HEK293 (cell line): ENCODE measurements at regions not wholly inside any gene's neighbourhood (a gene's known extent, or its start where the extent isn't known, plus 50 kb on each side); places are given as distances from the start of the nearest gene placed in this dataset.
A peak's percentile ranks its signal among the peaks of the same experiment; 100 is the strongest.

Experiments
- BCL11A ChIP-seq: fragments of 450-650 bp; formaldehyde crosslinking; IDR thresholded peaks from 2 replicates; pipeline ENCODE4 v1.5.1; 2016; ENCODE audit warnings: low read depth, missing biosample characterization, missing genetic modification characterization
- SCRT2 ChIP-seq: fragments of 450-650 bp; formaldehyde crosslinking; IDR thresholded peaks from 2 replicates; pipeline ENCODE4 v1.5.1; 2016; ENCODE audit warnings: missing biosample characterization, missing genetic modification characterization
- ZBTB21 ChIP-seq: fragments of 450-650 bp; formaldehyde crosslinking; IDR thresholded peaks from 2 replicates; pipeline ENCODE4 v1.5.1; 2017; ENCODE audit warnings: missing biosample characterization, missing genetic modification characterization
- ZEB2 ChIP-seq: fragments of 450-650 bp; formaldehyde crosslinking; IDR thresholded peaks from 2 replicates; pipeline ENCODE4 v1.5.1; 2016; ENCODE audit warnings: missing biosample characterization, missing genetic modification characterization
- ZFP41 ChIP-seq: fragments of 450-650 bp; formaldehyde crosslinking; IDR thresholded peaks from 2 replicates; pipeline ENCODE4 v1.5.1; 2016; ENCODE audit warnings: missing biosample characterization, missing genetic modification characterization, borderline replicate concordance
- ZFP69B ChIP-seq: fragments of 450-650 bp; formaldehyde crosslinking; IDR thresholded peaks from 2 replicates; pipeline ENCODE4 v1.5.1; 2016; ENCODE audit warnings: missing biosample characterization, missing genetic modification characterization
- ZNF140 ChIP-seq: fragments of 450-650 bp; formaldehyde crosslinking; IDR thresholded peaks from 2 replicates; pipeline ENCODE4 v1.5.1; 2016; ENCODE audit warnings: missing biosample characterization, missing genetic modification characterization
- ZNF148 ChIP-seq: fragments of 450-650 bp; formaldehyde crosslinking; IDR thresholded peaks from 2 replicates; pipeline ENCODE4 v1.5.0; 2017; ENCODE audit warnings: missing biosample characterization, missing genetic modification characterization, borderline replicate concordance
- ZNF248 ChIP-seq: fragments of 450-650 bp; formaldehyde crosslinking; IDR thresholded peaks from 2 replicates; pipeline ENCODE4 v1.5.1; 2017; ENCODE audit warnings: missing biosample characterization, missing genetic modification characterization
- ZNF274 ChIP-seq, 2 experiments: fragments of 200-500 bp in 1 of 2; fragments of 450-650 bp in 1 of 2; sonication (Bioruptor generic) in 1 of 2; formaldehyde crosslinking in 1 of 2; IDR thresholded peaks; 2 replicates each; pipeline versions ENCODE4 v1.5.1 to v1.6.1; 2014 to 2016; ENCODE audit warnings: borderline replicate concordance in 1 of 2, inconsistent platforms in 1 of 2, low read length in 1 of 2, missing biosample characterization in 1 of 2, missing genetic modification characterization in 1 of 2
- ZNF394 ChIP-seq: fragments of 450-650 bp; formaldehyde crosslinking; IDR thresholded peaks from 2 replicates; pipeline ENCODE4 v1.5.1; 2016; ENCODE audit warnings: missing biosample characterization, missing genetic modification characterization, mild to moderate bottlenecking, moderate library complexity, borderline replicate concordance
- ZNF404 ChIP-seq: fragments of 450-650 bp; formaldehyde crosslinking; IDR thresholded peaks from 2 replicates; pipeline ENCODE4 v1.5.1; 2017; ENCODE audit warnings: missing biosample characterization, missing genetic modification characterization
- ZNF426 ChIP-seq: fragments of 450-650 bp; formaldehyde crosslinking; IDR thresholded peaks from 2 replicates; pipeline ENCODE4 v1.5.1; 2017; ENCODE audit warnings: missing biosample characterization, missing genetic modification characterization, mild to moderate bottlenecking, inconsistent platforms, moderate library complexity
- ZNF473 ChIP-seq: fragments of 450-650 bp; formaldehyde crosslinking; IDR thresholded peaks from 2 replicates; pipeline ENCODE4 v1.5.1; 2017; ENCODE audit warnings: missing biosample characterization, missing genetic modification characterization
- ZNF521 ChIP-seq: fragments of 450-650 bp; formaldehyde crosslinking; IDR thresholded peaks from 2 replicates; pipeline ENCODE4 v1.5.1; 2017; ENCODE audit warnings: missing biosample characterization, mild to moderate bottlenecking, missing genetic modification characterization
- ZNF558 ChIP-seq: fragments of 450-650 bp; formaldehyde crosslinking; IDR thresholded peaks from 2 replicates; pipeline ENCODE4 v1.5.1; 2016; ENCODE audit warnings: missing biosample characterization, missing genetic modification characterization
- ZNF626 ChIP-seq: fragments of 450-650 bp; sonication (Bioruptor Pico); formaldehyde crosslinking; IDR thresholded peaks from 2 replicates; pipeline ENCODE4 v1.5.1; 2018; ENCODE audit warnings: missing biosample characterization, missing genetic modification characterization, inconsistent platforms
- ZNF639 ChIP-seq: fragments of 450-650 bp; formaldehyde crosslinking; IDR thresholded peaks from 2 replicates; pipeline ENCODE4 v1.5.1; 2016; ENCODE audit warnings: missing biosample characterization, missing genetic modification characterization
- ZNF664 ChIP-seq: fragments of 450-650 bp; formaldehyde crosslinking; IDR thresholded peaks from 2 replicates; pipeline ENCODE4 v1.5.1; 2016; ENCODE audit warnings: missing biosample characterization, missing genetic modification characterization
- ZNF670 ChIP-seq: fragments of 450-650 bp; formaldehyde crosslinking; IDR thresholded peaks from 2 replicates; pipeline ENCODE4 v1.5.1; 2016; ENCODE audit warnings: missing biosample characterization, missing genetic modification characterization, low read depth
- ZNF692 ChIP-seq: fragments of 450-650 bp; formaldehyde crosslinking; IDR thresholded peaks from 2 replicates; pipeline ENCODE4 v1.5.1; 2016; ENCODE audit warnings: missing biosample characterization, missing genetic modification characterization
- ZNF76 ChIP-seq: fragments of 450-650 bp; formaldehyde crosslinking; IDR thresholded peaks from 2 replicates; pipeline ENCODE4; 2016; ENCODE audit warnings: low read depth, missing biosample characterization, missing genetic modification characterization, borderline replicate concordance
- ZNF776 ChIP-seq: fragments of 450-650 bp; formaldehyde crosslinking; IDR thresholded peaks from 2 replicates; pipeline ENCODE4 v1.5.0; 2017; ENCODE audit warnings: missing biosample characterization, missing genetic modification characterization, borderline replicate concordance
- ZNF777 ChIP-seq: fragments of 450-650 bp; formaldehyde crosslinking; IDR thresholded peaks from 2 replicates; pipeline ENCODE4 v1.5.1; 2017; ENCODE audit warnings: missing biosample characterization, missing genetic modification characterization, borderline replicate concordance
- ZNF785 ChIP-seq: fragments of 450-650 bp; formaldehyde crosslinking; IDR thresholded peaks from 2 replicates; pipeline ENCODE4 v1.5.1; 2016; ENCODE audit warnings: missing biosample characterization, missing genetic modification characterization
- ZNF792 ChIP-seq: fragments of 450-650 bp; formaldehyde crosslinking; IDR thresholded peaks from 2 replicates; pipeline ENCODE4 v1.5.1; 2016; ENCODE audit warnings: missing biosample characterization, missing genetic modification characterization
- TF ChIP-seq, protein P1 (sequence below): fragments of 450-650 bp; formaldehyde crosslinking; IDR thresholded peaks from 2 replicates; pipeline ENCODE4 v1.5.1; 2016; ENCODE audit warnings: missing biosample characterization, missing genetic modification characterization
- TF ChIP-seq, protein P2 (sequence below): sonication (generic); formaldehyde crosslinking; IDR thresholded peaks from 2 replicates; pipeline ENCODE4 v1.8.1; 2022; ENCODE audit warnings: mild to moderate bottlenecking, moderate library complexity, missing genetic modification reagents

DNA sequence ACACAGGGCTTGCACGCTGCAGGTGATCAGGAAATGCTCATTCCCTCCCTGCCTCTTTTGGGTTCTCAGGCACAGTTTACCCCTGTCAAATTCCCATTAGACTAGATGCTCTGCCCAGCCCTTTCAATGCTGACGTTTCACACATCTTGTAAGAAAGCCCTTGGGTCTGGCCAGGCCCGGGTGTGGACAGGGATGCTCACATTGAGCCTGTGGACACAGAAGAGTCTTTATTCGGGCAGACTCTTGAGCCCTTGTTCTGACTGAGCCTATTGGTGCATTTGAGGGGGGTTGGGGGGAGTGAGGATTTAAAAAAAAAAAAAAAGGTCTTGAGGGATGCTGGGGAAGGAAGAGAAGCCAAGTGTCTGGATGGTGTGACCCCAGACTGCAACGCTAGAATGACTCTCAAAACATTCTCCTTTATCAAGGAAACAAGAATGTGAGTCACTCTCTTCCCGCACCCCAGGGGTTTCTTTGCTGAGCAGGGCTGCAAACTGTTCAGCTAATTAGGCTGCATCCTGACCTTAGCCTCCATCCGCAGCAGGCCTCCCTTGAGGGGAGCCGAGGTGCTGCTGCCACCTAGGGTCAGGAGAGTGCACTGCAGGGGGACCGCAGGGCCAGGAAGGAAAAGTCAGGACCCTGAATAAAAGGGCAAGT lies 53.6 kb upstream of the TMEM72 start (continued):
- TF ChIP-seq, protein P1, sequence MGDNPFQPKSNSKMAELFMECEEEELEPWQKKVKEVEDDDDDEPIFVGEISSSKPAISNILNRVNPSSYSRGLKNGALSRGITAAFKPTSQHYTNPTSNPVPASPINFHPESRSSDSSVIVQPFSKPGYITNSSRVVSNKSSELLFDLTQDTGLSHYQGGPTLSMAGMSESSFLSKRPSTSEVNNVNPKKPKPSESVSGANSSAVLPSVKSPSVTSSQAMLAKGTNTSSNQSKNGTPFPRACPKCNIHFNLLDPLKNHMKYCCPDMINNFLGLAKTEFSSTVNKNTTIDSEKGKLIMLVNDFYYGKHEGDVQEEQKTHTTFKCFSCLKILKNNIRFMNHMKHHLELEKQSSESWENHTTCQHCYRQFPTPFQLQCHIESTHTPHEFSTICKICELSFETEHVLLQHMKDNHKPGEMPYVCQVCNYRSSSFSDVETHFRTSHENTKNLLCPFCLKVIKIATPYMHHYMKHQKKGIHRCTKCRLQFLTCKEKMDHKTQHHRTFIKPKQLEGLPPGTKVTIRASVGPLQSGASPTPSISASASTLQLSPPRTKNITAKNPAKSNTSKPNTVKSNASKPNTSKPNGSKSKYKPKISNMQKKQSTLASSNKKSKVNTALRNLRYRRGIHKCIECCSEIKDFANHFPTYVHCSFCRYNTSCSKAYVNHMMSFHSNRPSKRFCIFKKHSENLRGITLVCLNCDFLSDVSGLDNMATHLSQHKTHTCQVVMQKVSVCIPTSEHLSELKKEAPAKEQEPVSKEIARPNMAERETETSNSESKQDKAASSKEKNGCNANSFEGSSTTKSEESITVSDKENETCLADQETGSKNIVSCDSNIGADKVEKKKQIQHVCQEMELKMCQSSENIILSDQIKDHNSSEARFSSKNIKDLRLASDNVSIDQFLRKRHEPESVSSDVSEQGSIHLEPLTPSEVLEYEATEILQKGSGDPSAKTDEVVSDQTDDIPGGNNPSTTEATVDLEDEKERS, result no peak
- TF ChIP-seq ZFP41 (tag by site-specific recombination) (no peak), ZNF148 (tag by site-specific recombination) (no peak), ZNF664 (tag by site-specific recombination) (peak; percentile 98), BCL11A (tag by site-specific recombination) (no peak), SCRT2 (no peak), ZFP69B (peak; percentile 61; the same call in 1 of the 2 replicates), ZEB2 (tag by site-specific recombination) (0 out of 2 replicates have a peak, but pooled peaks have one; percentile 60), ZNF404 (tag by site-specific recombination) (no peak), ZNF639 (tag by site-specific recombination) (peak; percentile 37; the same call in 1 of the 2 replicates), ZNF558 (peak; percentile 38; the same call in 1 of the 2 replicates), ZNF473 (tag by site-specific recombination) (no peak), ZNF248 (no peak), ZNF670 (tag by site-specific recombination) (no peak), ZNF785 (tag by site-specific recombination) (no peak), ZNF394 (tag by site-specific recombination) (peak; percentile 25), ZBTB21 (tag by site-specific recombination) (no peak), ZNF626 (tag by site-specific recombination) (no peak), ZNF792 (tag by site-specific recombination) (no peak), ZNF692 (tag by site-specific recombination) (0 out of 2 replicates have a peak, but pooled peaks have one; percentile 69), ZNF521 (tag by site-specific recombination) (no peak), ZNF777 (tag by site-specific recombination) (no peak), ZNF76 (no peak), ZNF776 (tag by site-specific recombination) (no peak), ZNF426 (no peak), ZNF140 (tag by site-specific recombination) (no peak), ZNF274 (IDR thresholded peaks at IDR 0.05; ENCODE audit: low read length) (no peak), ZNF274 (tag by site-specific recombination; IDR thresholded peaks at IDR 0.05; ENCODE audit: borderline replicate concordance) (no peak)
- TF ChIP-seq, protein P2, sequence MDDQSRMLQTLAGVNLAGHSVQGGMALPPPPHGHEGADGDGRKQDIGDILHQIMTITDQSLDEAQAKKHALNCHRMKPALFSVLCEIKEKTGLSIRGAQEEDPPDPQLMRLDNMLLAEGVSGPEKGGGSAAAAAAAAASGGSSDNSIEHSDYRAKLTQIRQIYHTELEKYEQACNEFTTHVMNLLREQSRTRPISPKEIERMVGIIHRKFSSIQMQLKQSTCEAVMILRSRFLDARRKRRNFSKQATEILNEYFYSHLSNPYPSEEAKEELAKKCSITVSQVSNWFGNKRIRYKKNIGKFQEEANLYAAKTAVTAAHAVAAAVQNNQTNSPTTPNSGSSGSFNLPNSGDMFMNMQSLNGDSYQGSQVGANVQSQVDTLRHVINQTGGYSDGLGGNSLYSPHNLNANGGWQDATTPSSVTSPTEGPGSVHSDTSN, result no peak
